ENCODE measurements at regions not wholly inside any gene's neighbourhood (a gene's known extent, or its start where the extent isn't known, plus 50 kb on each side); places are given as distances from the start of the nearest gene placed in this dataset.

DNA sequence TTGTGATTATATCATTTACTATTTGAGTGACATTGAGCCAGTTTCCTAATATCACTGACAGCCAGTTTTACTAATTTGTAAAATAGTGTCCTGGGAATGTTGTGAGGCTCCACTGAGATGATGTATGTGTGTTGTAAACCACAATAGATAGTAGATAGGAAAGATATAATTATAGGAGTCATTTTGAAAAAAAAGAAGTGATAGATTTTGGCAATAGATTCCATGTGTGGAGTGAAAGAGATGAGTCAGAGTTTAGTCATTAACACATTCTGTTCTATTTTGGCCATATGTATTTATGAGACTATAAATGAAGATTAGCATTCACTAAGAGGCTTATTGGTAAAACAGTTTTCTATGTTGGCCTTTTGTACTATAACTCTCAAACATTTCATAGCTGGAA, 388.2 kb downstream of the FAM170A start:
- DNase-seq: no peak
- Histone ChIP-seq H3K4me1 (no peaks in the 10 kb centered on the region), H3K36me3 (no peaks in the 10 kb centered on the region), H3K27ac (no peak overlapping the region), H3K9me3 (no peaks in the 10 kb centered on the region), H3K27me3 (no peaks in the 10 kb centered on the region), H3K4me3 (no peak overlapping the region)
- intact Hi-C loops (cut with DNase I): no loop called here
- TF ChIP-seq EP300 (IDR thresholded peaks at IDR 0.05): no peak

DNA sequence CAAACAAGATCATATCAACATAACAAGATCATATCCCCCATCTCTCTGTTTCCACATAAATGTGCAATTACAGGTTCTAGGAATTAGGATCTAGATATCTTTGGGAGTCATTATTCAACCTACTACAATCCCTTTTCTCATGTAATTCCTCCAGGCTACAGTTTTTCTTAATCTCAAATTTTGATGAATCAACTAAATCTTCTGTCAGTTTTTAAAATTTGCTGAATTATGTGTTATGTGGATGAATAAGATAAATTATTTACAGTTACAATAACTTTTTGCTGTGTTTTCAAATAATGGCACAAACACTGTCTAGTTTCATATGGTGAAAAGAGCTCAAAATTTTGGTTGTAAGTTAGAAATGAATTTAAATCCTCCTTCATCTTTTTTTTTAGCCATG, 405.8 kb downstream of the FAM170A start:
- Histone ChIP-seq H3K27ac (no peak overlapping the region), H3K27me3 (no peaks in the 10 kb centered on the region), H3K36me3 (no peaks in the 10 kb centered on the region), H3K4me3 (no peak overlapping the region), H3K9me3 (no peaks in the 10 kb centered on the region), H3K4me1 (no peaks in the 10 kb centered on the region)
- intact Hi-C loops (cut with DNase I): no loop called here
- TF ChIP-seq POLR2AphosphoS5 (IDR thresholded peaks at IDR 0.05): no peak
- TF ChIP-seq EP300 (IDR thresholded peaks at IDR 0.05): no peak
- TF ChIP-seq POLR2A (IDR thresholded peaks at IDR 0.05): no peak
- TF ChIP-seq, protein P1, sequence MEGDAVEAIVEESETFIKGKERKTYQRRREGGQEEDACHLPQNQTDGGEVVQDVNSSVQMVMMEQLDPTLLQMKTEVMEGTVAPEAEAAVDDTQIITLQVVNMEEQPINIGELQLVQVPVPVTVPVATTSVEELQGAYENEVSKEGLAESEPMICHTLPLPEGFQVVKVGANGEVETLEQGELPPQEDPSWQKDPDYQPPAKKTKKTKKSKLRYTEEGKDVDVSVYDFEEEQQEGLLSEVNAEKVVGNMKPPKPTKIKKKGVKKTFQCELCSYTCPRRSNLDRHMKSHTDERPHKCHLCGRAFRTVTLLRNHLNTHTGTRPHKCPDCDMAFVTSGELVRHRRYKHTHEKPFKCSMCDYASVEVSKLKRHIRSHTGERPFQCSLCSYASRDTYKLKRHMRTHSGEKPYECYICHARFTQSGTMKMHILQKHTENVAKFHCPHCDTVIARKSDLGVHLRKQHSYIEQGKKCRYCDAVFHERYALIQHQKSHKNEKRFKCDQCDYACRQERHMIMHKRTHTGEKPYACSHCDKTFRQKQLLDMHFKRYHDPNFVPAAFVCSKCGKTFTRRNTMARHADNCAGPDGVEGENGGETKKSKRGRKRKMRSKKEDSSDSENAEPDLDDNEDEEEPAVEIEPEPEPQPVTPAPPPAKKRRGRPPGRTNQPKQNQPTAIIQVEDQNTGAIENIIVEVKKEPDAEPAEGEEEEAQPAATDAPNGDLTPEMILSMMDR (IDR thresholded peaks at IDR 0.05): no peak
- DNase-seq: no peak

DNA sequence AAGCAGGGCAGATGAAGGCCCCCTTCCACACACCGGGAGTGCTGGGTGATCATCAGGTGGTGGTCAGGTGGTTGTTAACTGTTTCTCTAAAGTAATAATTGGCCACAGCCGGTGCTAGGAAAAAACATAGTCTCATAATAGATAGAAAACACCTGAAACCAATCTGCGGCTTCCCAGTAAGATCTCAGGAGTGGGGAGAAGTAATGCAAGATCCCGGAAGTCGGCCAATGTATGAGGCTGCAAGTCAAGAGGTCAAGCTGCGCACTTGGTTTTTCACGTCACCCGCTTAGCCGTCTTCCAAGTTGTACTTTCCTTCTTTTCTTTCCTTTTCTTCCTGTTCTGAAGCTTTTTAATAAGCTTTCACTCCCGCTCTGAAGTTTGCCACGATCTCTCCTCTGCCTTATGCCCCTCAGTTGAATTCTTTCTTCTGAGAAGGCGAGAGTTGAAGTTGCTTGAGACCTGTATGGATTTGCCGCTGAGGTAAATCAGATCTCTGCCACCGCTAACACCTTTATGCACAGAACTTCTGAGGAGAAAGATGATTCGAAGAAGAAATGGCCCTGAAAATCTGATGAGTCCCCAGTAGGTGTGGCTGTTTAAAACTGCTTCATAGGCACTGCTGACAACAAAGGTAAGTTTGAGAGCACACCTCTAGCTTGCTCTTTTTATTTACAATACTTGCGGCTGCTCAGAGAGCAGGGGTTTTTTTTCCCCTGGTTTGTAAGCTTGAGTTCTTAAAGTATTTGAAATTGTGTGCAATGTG, 406.6 kb downstream of the FAM170A start:
- intact Hi-C loops (cut with DNase I): no loop called here
- Histone ChIP-seq H3K36me3 (no peaks in the 10 kb centered on the region), H3K4me3 (no peak overlapping the region), H3K27me3 (no peaks in the 10 kb centered on the region), H3K9me3 (no peaks in the 10 kb centered on the region), H3K27ac (no peak overlapping the region), H3K4me1 (no peaks in the 10 kb centered on the region)
- TF ChIP-seq, protein P1 (IDR thresholded peaks at IDR 0.05): no peak
- TF ChIP-seq POLR2AphosphoS5 (IDR thresholded peaks at IDR 0.05) (no peak), POLR2A (IDR thresholded peaks at IDR 0.05) (no peak), EP300 (IDR thresholded peaks at IDR 0.05) (no peak)
- WGBS, 2 donors: 94% methylated on average over 16 of the region's 16 CpGs
- DNase-seq: no peak

DNA sequence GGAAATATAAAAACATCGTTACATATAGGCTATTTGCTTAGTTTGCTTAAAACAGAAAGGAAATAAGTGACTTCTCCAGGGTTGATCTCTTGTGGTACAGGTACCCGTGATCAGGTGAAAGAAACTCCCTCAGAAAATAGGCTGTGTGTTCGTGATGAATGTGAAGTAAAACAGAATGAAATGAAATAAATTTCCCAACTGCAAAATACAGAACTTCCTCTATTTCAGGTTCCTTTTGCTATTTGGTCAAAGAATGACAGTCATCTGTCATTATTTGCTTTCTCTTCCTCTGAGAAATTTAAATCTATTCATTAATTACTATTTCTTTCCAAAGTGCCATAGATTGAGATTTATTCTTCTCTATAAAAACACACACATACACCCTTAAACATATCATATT, 408.1 kb downstream of the FAM170A start:
- no peak for DNase-seq
- TF ChIP-seq EP300 (IDR thresholded peaks at IDR 0.05): no peak
- H3K27me3 ChIP-seq: no peaks in the 10 kb centered on the region
- no peaks in the 10 kb centered on the region for H3K4me1 ChIP-seq
- intact Hi-C loops (cut with DNase I): no loop called here
- WGBS, 2 donors: 68 to 74% methylated on average over 3 of the region's 3 CpGs
- H3K4me3 ChIP-seq: no peak overlapping the region
- no peak overlapping the region for H3K27ac ChIP-seq
- H3K36me3 ChIP-seq: no peaks in the 10 kb centered on the region
- no peaks in the 10 kb centered on the region for H3K9me3 ChIP-seq

DNA sequence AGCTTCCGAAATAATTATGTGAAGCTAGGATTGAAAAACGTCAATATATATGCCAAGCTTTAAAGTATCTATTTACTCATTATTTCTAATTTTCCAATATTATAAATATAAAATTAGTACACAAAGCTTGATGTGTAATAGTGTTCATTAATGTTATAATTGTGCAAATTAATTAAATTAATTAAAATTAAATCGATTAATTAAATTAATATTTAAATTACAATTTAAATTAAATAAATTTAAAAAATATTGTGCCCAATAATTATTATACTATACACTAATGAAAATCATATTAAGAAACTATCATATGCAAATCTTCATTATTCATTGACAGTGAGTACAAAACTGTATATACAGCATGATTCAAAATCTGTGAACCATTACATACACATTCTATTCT, 409.8 kb downstream of the FAM170A start:
- H3K4me1 ChIP-seq: no peaks in the 10 kb centered on the region
- no peaks in the 10 kb centered on the region for H3K9me3 ChIP-seq
- H3K27ac ChIP-seq: no peak overlapping the region
- WGBS, 2 donors: 76 to 89% methylated on average over 3 of the region's 3 CpGs
- no peak for DNase-seq
- H3K4me3 ChIP-seq: no peak overlapping the region
- no peaks in the 10 kb centered on the region for H3K27me3 ChIP-seq
- intact Hi-C loops (cut with DNase I): no loop called here
- TF ChIP-seq EP300 (IDR thresholded peaks at IDR 0.05) (no peak), POLR2AphosphoS5 (IDR thresholded peaks at IDR 0.05) (no peak), POLR2A (IDR thresholded peaks at IDR 0.05) (no peak)
- TF ChIP-seq, protein P1 (IDR thresholded peaks at IDR 0.05): no peak
- H3K36me3 ChIP-seq: no peaks in the 10 kb centered on the region

DNA sequence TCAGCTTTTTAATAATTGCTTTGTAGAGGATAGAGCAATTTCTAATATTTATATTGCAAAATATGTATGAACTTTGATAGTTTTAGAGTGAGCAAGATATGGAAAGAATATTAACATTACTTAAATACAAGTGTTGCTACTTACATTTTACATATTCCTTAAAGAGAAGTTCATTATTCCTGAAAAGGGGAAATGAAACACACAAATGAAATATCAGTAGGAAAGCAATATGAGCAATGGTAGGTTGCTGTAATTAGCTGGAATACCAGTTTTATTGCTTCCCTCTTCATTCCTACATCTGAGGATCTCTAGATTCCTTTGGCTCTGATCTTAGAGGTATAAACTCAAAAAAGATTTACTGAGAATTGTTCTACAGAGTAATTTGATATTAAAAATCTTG, 414.1 kb downstream of the FAM170A start:
- DNase-seq: no peak
- H3K27me3 ChIP-seq: no peaks in the 10 kb centered on the region
- H3K4me3 ChIP-seq: no peak overlapping the region
- no peaks in the 10 kb centered on the region for H3K36me3 ChIP-seq
- TF ChIP-seq POLR2A (IDR thresholded peaks at IDR 0.05) (no peak), EP300 (IDR thresholded peaks at IDR 0.05) (no peak), POLR2AphosphoS5 (IDR thresholded peaks at IDR 0.05) (no peak)
- TF ChIP-seq, protein P1 (IDR thresholded peaks at IDR 0.05): no peak
- no peaks in the 10 kb centered on the region for H3K9me3 ChIP-seq
- intact Hi-C loops (cut with DNase I): no loop called here
- no peaks in the 10 kb centered on the region for H3K4me1 ChIP-seq
- no peak overlapping the region for H3K27ac ChIP-seq

All from sigmoid colon (tissue), 6 donors.